Skeletal muscle cell (primary cell): ENCODE measurements at regions not wholly inside any gene's neighbourhood (a gene's known extent, or its start where the extent isn't known, plus 50 kb on each side); places are given as distances from the start of the nearest gene placed in this dataset.
"Not testable (repeated sequence)": the region's sequence is repeated elsewhere in the genome, so short reads cannot be mapped to it uniquely, and the experiment has no call there.

Experiments used
- DNase-seq: peaks from one replicate; pipeline ENCODE4 v3.0.0-alpha.2; 2010; ENCODE audit warnings: low read depth
- H3K4me3 ChIP-seq: 2 replicates; pipeline ENCODE4 v1.5.1; 2011; ENCODE audit warnings: low read depth, mild to moderate bottlenecking, control low read depth, low read length, moderate library complexity

DNA sequence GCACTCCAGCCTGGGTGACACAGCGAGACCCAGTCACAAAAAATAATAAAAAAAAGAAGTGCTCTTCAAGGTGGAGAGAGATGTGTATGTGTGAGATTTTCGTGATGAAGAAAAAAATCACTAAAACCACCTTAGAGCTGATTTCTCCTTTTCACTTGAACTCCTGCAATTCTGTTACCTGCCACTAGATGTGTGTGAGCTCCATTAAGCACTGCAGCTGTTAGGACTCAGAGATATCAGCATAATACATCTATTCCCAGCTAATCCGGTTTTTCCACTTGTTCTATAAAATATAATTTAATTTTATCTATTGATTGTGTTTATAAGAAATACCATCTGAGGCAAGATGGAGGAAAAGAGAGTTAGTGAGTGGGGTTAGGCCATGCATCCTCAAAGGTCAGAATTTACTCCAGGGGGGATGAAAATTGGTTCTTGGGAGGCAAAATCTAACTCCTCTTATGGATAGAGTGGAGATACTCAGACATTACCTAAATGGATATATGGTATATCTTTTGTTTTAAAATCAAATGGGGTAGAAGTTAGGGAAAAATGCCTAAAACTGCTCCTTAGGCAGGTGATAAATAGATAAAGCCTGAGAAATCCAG lies 152.7 kb downstream of the IL20RB start:
- no peak for DNase-seq
- no peak overlapping the region for H3K4me3 ChIP-seq

DNA sequence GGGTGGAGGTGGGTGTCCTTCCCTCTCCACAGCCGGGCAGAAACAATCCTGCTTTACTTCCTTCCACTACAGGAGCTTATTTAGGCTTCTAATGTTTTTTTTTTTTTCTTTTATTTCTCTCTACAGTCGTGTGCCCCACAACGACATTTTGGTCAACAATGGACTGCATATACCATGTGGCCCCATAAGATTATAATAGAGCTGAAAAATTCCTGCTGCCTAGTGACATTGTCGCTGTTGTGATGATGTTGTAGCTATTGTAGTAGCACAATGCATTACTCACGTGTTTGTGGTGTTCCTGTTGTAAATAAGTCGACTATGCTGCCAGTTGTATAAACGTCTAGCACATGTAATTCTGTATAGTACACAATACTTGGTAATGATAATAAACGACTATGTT lies 153.7 kb downstream of the IL20RB start:
- no peak for DNase-seq
- no peak overlapping the region for H3K4me3 ChIP-seq

DNA sequence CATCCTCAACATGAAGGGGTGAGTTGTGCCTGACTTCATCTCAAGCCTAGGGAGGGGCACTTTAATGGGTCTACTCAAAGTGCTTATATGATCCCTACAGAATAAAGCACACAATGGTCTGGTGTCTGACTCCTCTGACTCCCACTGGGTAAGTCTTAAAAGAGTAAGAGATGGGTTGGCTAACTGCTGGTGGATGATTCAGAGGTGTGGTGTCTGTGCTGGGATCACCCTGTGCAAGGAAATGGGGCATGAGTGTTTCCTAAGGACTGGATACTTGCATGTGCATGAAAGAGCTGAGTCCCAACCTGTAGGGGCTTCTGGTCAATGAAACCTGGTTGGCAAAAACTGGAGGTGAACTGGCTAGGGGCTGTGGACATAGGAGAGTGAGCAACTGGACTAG lies 158.8 kb downstream of the IL20RB start:
- no peak for DNase-seq
- H3K4me3 ChIP-seq: no peak overlapping the region

GRCh38 chr3:137121704-137122314 lies 164.0 kb downstream of the IL20RB start:
- peak; percentile 8 for DNase-seq
- H3K4me3 ChIP-seq: no peak overlapping the region

DNA sequence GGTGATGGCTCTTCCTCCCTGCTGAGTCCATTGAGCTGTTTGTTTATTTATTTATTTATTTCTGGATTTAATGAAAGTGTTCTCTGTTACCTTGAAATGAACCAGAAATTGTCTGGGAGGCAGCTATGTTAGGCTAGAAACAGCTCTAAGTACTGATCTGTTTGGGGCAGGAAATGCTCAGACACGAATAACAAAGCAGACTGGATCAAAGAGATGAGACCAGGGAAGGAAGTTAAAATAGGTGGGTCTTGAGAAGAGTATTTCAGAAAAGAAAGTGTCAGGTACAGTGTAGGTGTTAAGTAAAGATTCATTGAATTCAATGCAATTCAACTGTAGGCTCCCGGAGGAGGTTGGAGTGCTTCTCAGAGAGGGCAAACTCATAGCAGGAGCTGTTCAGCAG lies 173.3 kb downstream of the IL20RB start:
- no peak overlapping the region for H3K4me3 ChIP-seq
- no peak for DNase-seq

DNA sequence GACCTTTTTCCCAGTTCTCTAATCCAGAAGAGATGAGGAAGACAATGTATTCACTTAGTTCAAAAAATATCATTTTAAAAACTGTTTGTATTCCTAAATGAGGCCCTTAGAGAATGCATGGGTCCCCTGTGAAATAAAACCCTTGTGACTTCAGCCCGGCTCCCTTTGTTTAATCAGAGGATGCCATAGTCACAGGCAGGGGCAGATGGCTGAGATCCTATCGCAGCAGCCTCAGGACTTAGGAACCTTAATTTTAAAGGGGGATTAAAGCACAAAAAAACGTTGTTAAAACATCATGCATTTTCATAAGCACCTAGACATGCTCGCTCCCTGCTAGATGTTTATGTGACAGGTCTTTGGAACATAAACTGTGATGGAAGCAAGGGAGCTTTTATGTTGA lies 176.6 kb downstream of the IL20RB start:
- H3K4me3 ChIP-seq: no peak overlapping the region
- DNase-seq: no peak

DNA sequence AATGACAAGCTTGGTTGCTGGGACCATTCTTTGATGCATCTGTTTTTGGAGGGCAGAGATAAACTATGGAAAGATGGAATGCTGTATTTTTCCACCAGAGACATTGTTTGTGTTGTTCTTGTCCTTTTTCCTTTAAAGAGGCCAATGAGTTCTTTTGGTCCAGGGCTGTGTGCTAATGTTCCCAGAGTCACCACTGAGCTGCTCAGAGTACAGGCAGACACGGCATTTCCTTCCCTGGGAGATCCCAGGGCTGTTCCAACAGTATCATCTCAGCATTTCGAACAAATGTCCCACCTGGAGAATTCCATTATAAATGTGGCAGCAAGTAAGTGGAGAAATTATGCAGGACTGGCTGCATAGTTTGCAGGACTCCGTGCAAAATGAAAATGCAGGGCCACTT lies 190.6 kb downstream of the IL20RB start:
- H3K4me3 ChIP-seq: no peak overlapping the region
- DNase-seq: no peak

DNA sequence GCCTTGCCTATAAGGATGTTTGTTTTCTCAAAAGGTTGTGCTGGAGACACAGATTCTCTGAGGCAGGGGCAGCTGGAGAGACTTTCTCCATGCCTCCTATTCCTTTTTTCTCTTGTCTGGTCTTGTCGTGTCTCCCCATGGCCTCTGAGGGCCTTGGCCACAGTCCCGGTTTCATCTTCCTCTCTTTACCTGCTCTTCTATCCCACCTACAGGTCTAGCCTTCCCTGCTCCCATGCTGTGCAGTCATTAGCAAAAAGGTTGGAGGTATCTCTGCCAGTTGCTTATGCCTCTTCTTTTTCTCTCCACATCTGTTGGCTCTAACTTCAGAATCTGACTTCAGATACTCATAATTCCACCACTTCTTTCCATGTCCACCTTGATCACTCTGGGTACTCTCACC lies 191.1 kb downstream of the IL20RB start:
- H3K4me3 ChIP-seq: no peak overlapping the region
- DNase-seq: no peak

DNA sequence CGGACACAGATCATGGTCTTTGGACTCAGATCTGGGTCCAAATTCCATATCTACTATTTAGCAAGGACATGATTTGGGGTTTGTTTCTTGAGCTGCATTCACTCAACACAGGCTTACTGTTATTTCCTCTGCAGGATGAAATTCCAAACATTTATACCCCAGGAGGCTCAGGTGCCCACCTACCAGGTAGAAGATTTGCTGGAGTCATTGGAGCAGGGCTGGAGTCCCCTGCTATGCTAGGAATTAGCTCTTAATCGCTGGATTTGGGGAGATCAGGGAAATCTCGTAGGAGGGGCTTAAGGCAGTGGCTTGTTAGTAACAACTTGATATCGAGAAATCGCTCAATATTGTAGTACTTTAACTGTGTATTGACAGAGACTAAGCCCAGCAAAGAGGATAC lies 193.0 kb downstream of the IL20RB start:
- H3K4me3 ChIP-seq: no peak overlapping the region

DNA sequence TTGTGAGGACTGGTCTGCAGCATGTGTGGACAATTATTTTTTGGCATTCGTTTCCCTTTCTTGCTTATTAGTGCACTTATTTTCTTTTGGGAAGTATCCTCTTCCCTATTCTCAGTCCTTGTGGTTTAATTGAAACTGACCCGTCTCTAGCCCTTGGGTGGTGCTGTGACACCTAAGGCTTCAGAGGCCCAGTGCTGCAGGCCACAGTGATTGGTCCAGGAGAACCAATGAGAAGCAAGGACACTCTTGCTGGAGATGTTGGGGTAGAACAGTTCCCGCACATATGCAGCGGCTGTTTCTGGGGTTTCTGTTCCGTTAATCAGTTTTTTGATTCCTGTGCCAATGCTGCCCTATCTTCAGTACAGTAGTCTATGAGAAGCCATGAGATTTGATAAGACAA lies 195.3 kb downstream of the IL20RB start:
- DNase-seq: not testable (repeated sequence)

More for the DNA sequence above, 193.0 kb downstream of the IL20RB start:
- no peak for DNase-seq

GRCh38 chr3:137163241-137163871 lies 205.6 kb downstream of the IL20RB start:
- H3K4me3 ChIP-seq: no peak overlapping the region
- DNase-seq: no peak

More for the DNA sequence above, 195.3 kb downstream of the IL20RB start:
- H3K4me3 ChIP-seq: not testable (repeated sequence)

- H3K4me3 ChIP-seq: no peak overlapping the region
- no peak for DNase-seq
Observed at GRCh38 chr3:137163958-137164357, 206.2 kb downstream of the IL20RB start.

- DNase-seq: peak; percentile 3
- no peak overlapping the region for H3K4me3 ChIP-seq
Observed at GRCh38 chr3:137165117-137165806, 207.5 kb downstream of the IL20RB start.

DNA sequence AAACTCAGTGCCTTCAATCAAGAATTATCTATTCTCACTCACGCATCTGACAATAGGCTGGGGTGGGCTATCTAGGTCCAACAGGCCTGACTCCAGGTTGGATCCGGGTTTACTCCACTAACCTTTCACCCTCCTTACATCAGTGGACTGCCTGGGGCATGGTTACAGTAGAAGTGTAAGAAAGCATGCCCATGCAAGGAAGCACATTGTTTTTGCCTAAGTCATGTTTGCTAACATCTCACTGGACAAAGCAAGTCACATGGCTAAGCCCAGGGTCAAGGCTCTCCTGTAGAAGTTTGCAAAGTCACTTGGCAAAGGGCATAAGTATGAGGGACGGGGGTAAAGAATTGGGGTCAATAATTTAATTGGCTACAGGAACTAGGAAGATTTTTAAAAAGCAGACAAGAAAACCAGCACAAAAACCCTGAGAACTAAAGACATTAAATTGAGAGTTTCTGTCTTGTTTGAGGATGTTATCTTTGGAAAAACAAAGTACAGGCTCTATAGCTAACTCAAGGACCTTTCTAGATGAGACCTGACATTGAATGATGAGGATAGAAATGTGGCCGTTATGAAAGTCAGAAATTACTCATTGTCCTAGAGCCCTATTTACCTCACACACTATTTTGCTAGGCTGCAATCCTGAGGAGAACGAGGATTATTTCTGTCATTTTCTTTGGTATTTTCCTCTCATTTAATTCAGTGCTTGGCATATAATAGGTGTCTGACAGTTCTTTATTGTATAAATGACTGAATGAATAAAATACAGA lies 214.2 kb downstream of the IL20RB start:
- no peak overlapping the region for H3K4me3 ChIP-seq
- no peak for DNase-seq

- no peak overlapping the region for H3K4me3 ChIP-seq
- DNase-seq: no peak
Observed at GRCh38 chr3:137172728-137173127, 214.9 kb downstream of the IL20RB start.

- DNase-seq: no peak
- no peak overlapping the region for H3K4me3 ChIP-seq
Observed at GRCh38 chr3:137174514-137174913, 216.7 kb downstream of the IL20RB start.

- DNase-seq: no peak
- no peak overlapping the region for H3K4me3 ChIP-seq
Observed at GRCh38 chr3:137180220-137180619, 222.4 kb downstream of the IL20RB start.

- H3K4me3 ChIP-seq: no peak overlapping the region
- DNase-seq: no peak
Observed at GRCh38 chr3:137191133-137191923, 233.5 kb downstream of the IL20RB start.

- H3K4me3 ChIP-seq: no peak overlapping the region
- no peak for DNase-seq
Observed at GRCh38 chr3:137191951-137192350, 234.2 kb downstream of the IL20RB start.
